IgD-negative memory B cell (primary cell): ENCODE measurements at regions not wholly inside any gene's neighbourhood (a gene's known extent, or its start where the extent isn't known, plus 50 kb on each side); places are given as distances from the start of the nearest gene placed in this dataset.

Experiments used
- H3K27ac Mint-ChIP-seq, 3 donors: one replicate each; pipeline ENCODE4 v1.8.0; 2020 to 2022; ENCODE audit warnings: mild to moderate bottlenecking in 3 of 3, mixed read lengths in 3 of 3, moderate library complexity in 1 of 3
- H3K27me3 Mint-ChIP-seq: one replicate; pipeline ENCODE4 v1.8.0; 2021; ENCODE audit warnings: mixed read lengths
- H3K36me3 Mint-ChIP-seq: one replicate; pipeline ENCODE4 v1.8.0; 2020; ENCODE audit warnings: mild to moderate bottlenecking, mixed read lengths
- H3K4me1 Mint-ChIP-seq, 3 donors: one replicate each; pipeline ENCODE4 v1.8.0; 2020 to 2022; ENCODE audit warnings: mixed read lengths in 3 of 3, mild to moderate bottlenecking in 1 of 3
- H3K4me3 Mint-ChIP-seq, 4 donors: one replicate each; pipeline ENCODE4 v1.8.0; 2020 to 2022; ENCODE audit warnings: mild to moderate bottlenecking in 4 of 4, mixed read lengths in 4 of 4, moderate library complexity in 3 of 4
- H3K9me3 Mint-ChIP-seq, 3 donors: one replicate each; pipeline ENCODE4 v1.8.0; 2020 to 2021; ENCODE audit warnings: mixed read lengths in 3 of 3, mild to moderate bottlenecking in 1 of 3

DNA sequence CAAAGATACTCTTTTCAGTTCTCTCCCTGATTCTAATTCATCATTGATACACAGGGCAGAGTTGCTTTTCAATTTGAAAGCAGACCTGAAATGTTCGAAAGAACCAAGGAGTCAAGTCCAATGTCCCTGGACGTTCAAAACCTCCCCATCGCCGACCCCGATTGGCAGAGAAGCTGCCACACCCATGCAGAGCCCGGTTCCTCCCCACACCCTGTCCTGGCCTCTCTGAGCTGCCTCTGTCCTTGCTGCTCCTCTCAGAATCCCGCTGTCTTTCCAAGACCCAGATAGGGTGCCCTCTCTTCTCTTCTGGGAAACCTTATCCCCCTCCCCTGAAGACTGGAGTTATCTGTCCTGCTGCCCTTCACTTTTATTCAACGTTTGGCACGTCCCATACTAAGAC, 52.3 kb upstream of the CITED2 start:
- peaks cover 7% of the 10 kb centered on the region for H3K36me3 Mint-ChIP-seq
- no peaks in the 10 kb centered on the region for H3K27me3 Mint-ChIP-seq
- peaks cover 0 to 4% (median 2%) of the 10 kb centered on the region in 3 donors for H3K9me3 Mint-ChIP-seq
- H3K27ac Mint-ChIP-seq, result no peak overlapping the region
- no peak overlapping the region for H3K4me3 Mint-ChIP-seq
- peaks cover 0 to 2% (median 1%) of the 10 kb centered on the region in 3 donors for H3K4me1 Mint-ChIP-seq

DNA sequence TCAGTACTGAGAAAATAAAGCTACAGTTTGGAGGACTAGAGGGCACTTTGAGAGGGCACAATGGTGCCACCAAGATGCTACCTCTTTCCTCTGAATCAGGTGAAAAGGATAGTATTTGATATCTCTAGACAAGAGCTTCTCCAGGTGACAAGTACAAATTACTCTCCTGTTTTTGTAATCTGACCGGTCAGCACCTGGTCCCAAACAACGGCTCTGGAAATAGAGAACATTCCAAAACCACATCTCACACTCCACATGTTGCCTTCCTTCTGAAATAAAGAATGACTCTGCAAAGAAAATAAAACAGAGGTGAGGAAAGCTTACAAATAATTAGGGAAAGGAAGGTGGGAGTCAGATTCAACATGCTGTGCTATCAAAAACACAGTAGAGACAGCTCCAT, 51.3 kb upstream of the CITED2 start:
- Mint-ChIP-seq H3K9me3 (peaks cover 0 to 2% (median 0%) of the 10 kb centered on the region in 3 donors), H3K4me1 (peaks cover 0 to 2% (median 1%) of the 10 kb centered on the region in 3 donors), H3K4me3 (no peak overlapping the region), H3K36me3 (peaks cover 7% of the 10 kb centered on the region), H3K27ac (no peak overlapping the region), H3K27me3 (no peaks in the 10 kb centered on the region)

GRCh38 chr6:139423971-139424667, 49.7 kb upstream of the CITED2 start:
- H3K4me3 Mint-ChIP-seq, result no peak overlapping the region
- no peaks in the 10 kb centered on the region for H3K27me3 Mint-ChIP-seq
- H3K4me1 Mint-ChIP-seq, result peaks cover 0 to 2% (median 1%) of the 10 kb centered on the region in 3 donors
- H3K36me3 Mint-ChIP-seq, result peaks cover 7% of the 10 kb centered on the region
- no peak overlapping the region for H3K27ac Mint-ChIP-seq
- peaks cover 0 to 2% (median 0%) of the 10 kb centered on the region in 3 donors for H3K9me3 Mint-ChIP-seq
